Thyroid gland (tissue), 4 donors: ENCODE measurements at regions not wholly inside any gene's neighbourhood (a gene's known extent, or its start where the extent isn't known, plus 50 kb on each side); places are given as distances from the start of the nearest gene placed in this dataset.

Experiments
- CTCF ChIP-seq, 6 experiments: fragments of 200-600 bp in 3 of 6; fragments of 450-650 bp in 3 of 6; sonication (generic) in 3 of 6; IDR thresholded peaks; one replicate each; pipeline ENCODE4 v1.5.1; 2016 to 2019; ENCODE audit warnings: antibody characterized with exemption in 6 of 6, mild to moderate bottlenecking in 2 of 6, inconsistent platforms in 1 of 6, moderate library complexity in 1 of 6
- POLR2A ChIP-seq, 2 donors: fragments of 450-650 bp; IDR thresholded peaks; one replicate each; pipeline ENCODE4 v1.6.1; 2017; ENCODE audit warnings: antibody characterized with exemption in 2 of 2, mild to moderate bottlenecking in 2 of 2, moderate library complexity in 1 of 2

GRCh38 chr11:62064221-62064620 lies 59.6 kb upstream of the INCENP start:
- TF ChIP-seq CTCF (IDR thresholded peaks at IDR 0.05) = no peak
- no peak for TF ChIP-seq POLR2A (IDR thresholded peaks at IDR 0.05)
